ENCODE measurements at regions not wholly inside any gene's neighbourhood (a gene's known extent, or its start where the extent isn't known, plus 50 kb on each side); places are given as distances from the start of the nearest gene placed in this dataset.

- no peak for TF ChIP-seq CTCF (IDR thresholded peaks at IDR 0.05; ENCODE audit: unreplicated experiment)
- DNase-seq (ENCODE audit: low spot score), result no peak
- Mint-ChIP-seq H3K27ac (ENCODE audit: unreplicated experiment) (no peak overlapping the region), H3K36me3 (ENCODE audit: low read depth, unreplicated experiment) (no peaks in the 10 kb centered on the region), H3K9me3 (ENCODE audit: unreplicated experiment) (no peaks in the 10 kb centered on the region), H3K4me1 (ENCODE audit: unreplicated experiment) (no peaks in the 10 kb centered on the region), H3K4me3 (ENCODE audit: unreplicated experiment) (no peak overlapping the region), H3K27me3 (ENCODE audit: unreplicated experiment) (no peaks in the 10 kb centered on the region)
Measured at GRCh38 chr11:109148669-109149068, 273.3 kb upstream of the C11orf87 start.

- no peak for DNase-seq (ENCODE audit: low spot score)
- no peaks in the 10 kb centered on the region for H3K36me3 Mint-ChIP-seq (ENCODE audit: low read depth, unreplicated experiment)
- no peak overlapping the region for H3K4me3 Mint-ChIP-seq (ENCODE audit: unreplicated experiment)
- no peak overlapping the region for H3K27ac Mint-ChIP-seq (ENCODE audit: unreplicated experiment)
- no peaks in the 10 kb centered on the region for H3K27me3 Mint-ChIP-seq (ENCODE audit: unreplicated experiment)
- no peak for TF ChIP-seq CTCF (IDR thresholded peaks at IDR 0.05; ENCODE audit: unreplicated experiment)
- no peaks in the 10 kb centered on the region for H3K4me1 Mint-ChIP-seq (ENCODE audit: unreplicated experiment)
- H3K9me3 Mint-ChIP-seq (ENCODE audit: unreplicated experiment), result no peaks in the 10 kb centered on the region
Measured at GRCh38 chr11:109150581-109150980, 271.4 kb upstream of the C11orf87 start.

- TF ChIP-seq CTCF (IDR thresholded peaks at IDR 0.05; ENCODE audit: unreplicated experiment), result no peak
- no peaks in the 10 kb centered on the region for H3K36me3 Mint-ChIP-seq (ENCODE audit: low read depth, unreplicated experiment)
Measured at GRCh38 chr11:109153836-109154235, 268.2 kb upstream of the C11orf87 start.

GRCh38 chr11:109155291-109155690 is 266.7 kb upstream of the C11orf87 start:
- H3K9me3 Mint-ChIP-seq (ENCODE audit: unreplicated experiment), result no peaks in the 10 kb centered on the region
- DNase-seq (ENCODE audit: low spot score), result no peak
- no peaks in the 10 kb centered on the region for H3K4me1 Mint-ChIP-seq (ENCODE audit: unreplicated experiment)
- no peak overlapping the region for H3K27ac Mint-ChIP-seq (ENCODE audit: unreplicated experiment)
- H3K27me3 Mint-ChIP-seq (ENCODE audit: unreplicated experiment), result peaks cover 4% of the 10 kb centered on the region
- no peak for TF ChIP-seq CTCF (IDR thresholded peaks at IDR 0.05; ENCODE audit: unreplicated experiment)
- no peaks in the 10 kb centered on the region for H3K36me3 Mint-ChIP-seq (ENCODE audit: low read depth, unreplicated experiment)
- no peak overlapping the region for H3K4me3 Mint-ChIP-seq (ENCODE audit: unreplicated experiment)

More at GRCh38 chr11:109153836-109154235, 268.2 kb upstream of the C11orf87 start:
- Mint-ChIP-seq H3K27me3 (ENCODE audit: unreplicated experiment) (peaks cover 2% of the 10 kb centered on the region), H3K27ac (ENCODE audit: unreplicated experiment) (no peak overlapping the region), H3K9me3 (ENCODE audit: unreplicated experiment) (no peaks in the 10 kb centered on the region), H3K4me1 (ENCODE audit: unreplicated experiment) (no peaks in the 10 kb centered on the region), H3K4me3 (ENCODE audit: unreplicated experiment) (no peak overlapping the region)
- DNase-seq (ENCODE audit: low spot score), result no peak

- Mint-ChIP-seq H3K4me3 (ENCODE audit: unreplicated experiment) (no peak overlapping the region), H3K36me3 (ENCODE audit: low read depth, unreplicated experiment) (no peaks in the 10 kb centered on the region), H3K27ac (ENCODE audit: unreplicated experiment) (no peak overlapping the region), H3K9me3 (ENCODE audit: unreplicated experiment) (no peaks in the 10 kb centered on the region), H3K27me3 (ENCODE audit: unreplicated experiment) (peaks cover 3% of the 10 kb centered on the region), H3K4me1 (ENCODE audit: unreplicated experiment) (no peaks in the 10 kb centered on the region)
- no peak for TF ChIP-seq CTCF (IDR thresholded peaks at IDR 0.05; ENCODE audit: unreplicated experiment)
- no peak for DNase-seq (ENCODE audit: low spot score)
Measured at GRCh38 chr11:109165035-109165434, 257.0 kb upstream of the C11orf87 start.
